ENCODE measurements at regions not wholly inside any gene's neighbourhood (a gene's known extent, or its start where the extent isn't known, plus 50 kb on each side); places are given as distances from the start of the nearest gene placed in this dataset.
A peak's percentile ranks its signal among the peaks of the same experiment; 100 is the strongest.

DNA sequence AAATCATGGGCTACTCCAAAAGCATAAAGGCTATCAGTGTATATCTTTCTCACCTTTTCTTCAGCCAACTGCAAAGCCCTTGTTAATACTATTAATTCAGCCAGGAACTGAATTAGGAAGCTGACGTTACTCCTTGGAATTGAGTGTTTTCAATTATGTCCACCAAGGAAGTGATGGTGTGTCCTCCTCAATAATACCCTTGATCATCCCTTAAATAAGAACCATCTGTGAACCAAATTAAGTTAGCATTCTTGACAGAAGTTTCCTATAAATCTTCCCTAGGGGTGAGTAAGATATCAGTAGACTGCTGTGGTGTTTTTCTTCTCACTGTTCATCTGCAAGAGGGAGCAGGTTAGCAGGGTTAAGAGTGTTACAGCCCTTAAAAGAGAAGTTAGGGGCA is 252.3 kb upstream of the AVPR1A start:
- peaks cover 0 to 2% of the 10 kb centered on the region in 2 donors for H3K4me1 ChIP-seq (ENCODE audit: control insufficient read depth in 1 of 2, insufficient read depth in 2 of 2, low read length in 2 of 2)
- intact Hi-C loops (cut with DNase I), result no loop called here
- H3K36me3 ChIP-seq (ENCODE audit: control insufficient read depth in 1 of 2, insufficient read depth in 2 of 2, low read length in 1 of 2), result no peaks in the 10 kb centered on the region
- DNase-seq (no peak), ATAC-seq (ENCODE audit: low FRiP score) (no peak)
- H3K27me3 ChIP-seq (ENCODE audit: control insufficient read depth in 1 of 2, insufficient read depth in 2 of 2, low read length in 1 of 2), result no peaks in the 10 kb centered on the region
- H3K4me3 ChIP-seq (ENCODE audit: low read length in 2 of 2), result no peak overlapping the region
- WGBS, 2 donors, result 22 to 84% methylated on average over 1 of the region's 1 CpG
- peaks cover 1% of the 10 kb centered on the region for H3K9me3 ChIP-seq (ENCODE audit: control insufficient read depth, low read length)
- H3K27ac ChIP-seq (ENCODE audit: low read depth in 1 of 2, low read length in 2 of 2), result no peak overlapping the region

DNA sequence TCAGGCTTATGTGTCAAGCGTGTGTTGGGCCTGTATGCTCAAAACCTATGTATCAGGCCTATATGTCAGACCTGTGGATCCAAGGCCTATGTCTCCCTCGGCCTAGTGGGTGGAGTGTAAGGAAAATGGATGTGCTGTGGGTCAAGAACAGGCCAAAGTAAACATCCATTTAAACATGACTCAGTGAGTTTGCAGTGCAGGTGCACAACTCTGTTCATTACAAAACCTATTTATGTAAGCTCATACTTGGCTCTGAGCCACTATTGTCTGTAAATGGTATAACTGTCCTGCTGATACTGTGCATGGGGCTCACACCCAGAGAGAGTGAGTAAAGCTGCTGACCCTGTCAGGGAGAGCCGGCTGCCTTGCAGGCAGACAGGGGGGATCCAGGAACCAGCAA is 249.7 kb upstream of the AVPR1A start:
- DNase-seq (no peak), ATAC-seq (ENCODE audit: low FRiP score) (peak; percentile 45)
- Histone ChIP-seq H3K9me3 (ENCODE audit: control insufficient read depth, low read length) (peaks cover 1% of the 10 kb centered on the region), H3K4me1 (ENCODE audit: control insufficient read depth in 1 of 2, insufficient read depth in 2 of 2, low read length in 2 of 2) (peaks cover 0 to 2% of the 10 kb centered on the region in 2 donors), H3K36me3 (ENCODE audit: control insufficient read depth in 1 of 2, insufficient read depth in 2 of 2, low read length in 1 of 2) (no peaks in the 10 kb centered on the region), H3K27me3 (ENCODE audit: control insufficient read depth in 1 of 2, insufficient read depth in 2 of 2, low read length in 1 of 2) (no peaks in the 10 kb centered on the region), H3K27ac (ENCODE audit: low read depth in 1 of 2, low read length in 2 of 2) (no peak overlapping the region), H3K4me3 (ENCODE audit: low read length in 2 of 2) (no peak overlapping the region)
- intact Hi-C loops (cut with DNase I), result no loop called here
- 46 to 65% methylated on average over 3 of the region's 3 CpGs for WGBS, 2 donors

DNA sequence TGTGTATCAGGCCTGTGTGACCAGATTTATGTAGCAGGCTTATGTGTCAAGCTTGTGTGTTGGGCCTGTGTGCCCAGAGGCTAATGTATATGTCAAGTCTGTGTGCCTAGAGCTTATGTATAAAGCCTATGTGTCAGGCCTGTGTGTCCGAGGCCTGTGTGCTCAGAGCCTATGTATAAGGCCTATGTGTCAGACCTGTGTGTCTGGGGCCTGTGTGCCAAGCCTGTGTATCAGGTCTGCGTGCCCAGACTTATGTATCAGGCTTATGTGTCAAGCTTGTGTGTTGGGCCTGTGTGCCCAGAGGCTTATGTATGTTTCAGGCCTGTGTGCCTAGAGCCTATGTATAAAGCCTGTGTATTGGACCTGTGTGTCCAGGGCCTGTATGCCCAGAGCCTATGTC is 249.3 kb upstream of the AVPR1A start:
- Histone ChIP-seq H3K4me3 (ENCODE audit: low read length in 2 of 2) (no peak overlapping the region), H3K36me3 (ENCODE audit: control insufficient read depth in 1 of 2, insufficient read depth in 2 of 2, low read length in 1 of 2) (no peaks in the 10 kb centered on the region), H3K9me3 (ENCODE audit: control insufficient read depth, low read length) (peaks cover 1% of the 10 kb centered on the region), H3K27ac (ENCODE audit: low read depth in 1 of 2, low read length in 2 of 2) (no peak overlapping the region), H3K27me3 (ENCODE audit: control insufficient read depth in 1 of 2, insufficient read depth in 2 of 2, low read length in 1 of 2) (no peaks in the 10 kb centered on the region), H3K4me1 (ENCODE audit: control insufficient read depth in 1 of 2, insufficient read depth in 2 of 2, low read length in 2 of 2) (peaks cover 0 to 2% of the 10 kb centered on the region in 2 donors)
- 94 to 96% methylated on average over 2 of the region's 2 CpGs for WGBS, 2 donors
- DNase-seq, result no peak
- intact Hi-C loops (cut with DNase I), result no loop called here
- peak; percentile 11 for ATAC-seq (ENCODE audit: low FRiP score)

DNA sequence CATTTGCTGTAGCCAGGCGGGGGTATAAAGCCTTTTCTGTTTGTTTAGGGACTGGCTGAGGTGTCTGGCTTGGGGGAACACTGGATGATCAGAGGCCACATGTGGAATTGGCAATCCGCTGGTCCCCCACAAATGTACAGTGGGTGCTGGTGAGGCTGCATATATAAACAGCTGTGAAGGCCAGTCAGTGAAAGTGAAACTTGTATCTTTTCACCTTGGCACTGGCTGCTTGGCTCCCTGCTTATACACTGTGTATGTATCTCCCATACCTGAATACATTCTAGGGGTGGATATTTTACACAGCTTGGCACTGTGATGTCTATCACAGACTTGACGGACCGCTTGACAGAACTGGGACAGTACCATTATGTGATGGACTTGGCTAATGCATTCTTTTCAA is 246.8 kb upstream of the AVPR1A start:
- no peak for DNase-seq
- Histone ChIP-seq H3K27ac (ENCODE audit: low read depth in 1 of 2, low read length in 2 of 2) (no peak overlapping the region), H3K36me3 (ENCODE audit: control insufficient read depth in 1 of 2, insufficient read depth in 2 of 2, low read length in 1 of 2) (no peaks in the 10 kb centered on the region), H3K4me3 (ENCODE audit: low read length in 2 of 2) (no peak overlapping the region), H3K9me3 (ENCODE audit: control insufficient read depth, low read length) (peaks cover 1% of the 10 kb centered on the region), H3K27me3 (ENCODE audit: control insufficient read depth in 1 of 2, insufficient read depth in 2 of 2, low read length in 1 of 2) (no peaks in the 10 kb centered on the region), H3K4me1 (ENCODE audit: control insufficient read depth in 1 of 2, insufficient read depth in 2 of 2, low read length in 2 of 2) (no peaks in the 10 kb centered on the region)
- 92 to 93% methylated on average over 4 of the region's 4 CpGs for WGBS, 2 donors
- no peak for ATAC-seq (ENCODE audit: low FRiP score)
- intact Hi-C loops (cut with DNase I), result no loop called here

DNA sequence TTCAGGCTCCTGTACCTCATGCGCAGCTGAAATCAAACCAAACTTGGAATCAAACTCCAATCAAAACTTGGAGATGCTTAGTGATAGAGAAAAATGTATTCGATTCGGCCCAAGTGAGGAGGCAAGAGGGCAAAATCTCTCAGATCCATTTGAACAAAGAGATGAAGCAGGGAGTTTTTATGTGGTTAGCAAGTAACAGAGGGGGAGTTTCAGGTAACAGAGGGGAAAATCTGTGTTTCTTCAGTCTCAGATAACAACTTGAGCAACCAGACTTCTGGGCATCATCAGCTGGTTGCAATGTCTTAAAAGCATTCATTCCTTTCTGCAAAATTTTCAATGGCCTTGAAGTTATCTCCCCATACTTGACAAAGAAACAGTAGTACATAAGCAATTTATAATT is 245.1 kb upstream of the AVPR1A start:
- no peaks in the 10 kb centered on the region for H3K4me1 ChIP-seq (ENCODE audit: control insufficient read depth in 1 of 2, insufficient read depth in 2 of 2, low read length in 2 of 2)
- DNase-seq (no peak), ATAC-seq (ENCODE audit: low FRiP score) (no peak)
- H3K9me3 ChIP-seq (ENCODE audit: control insufficient read depth, low read length), result peaks cover 1% of the 10 kb centered on the region
- intact Hi-C loops (cut with DNase I), result no loop called here
- 97 to 99% methylated on average over 3 of the region's 3 CpGs for WGBS, 2 donors
- no peaks in the 10 kb centered on the region for H3K36me3 ChIP-seq (ENCODE audit: control insufficient read depth in 1 of 2, insufficient read depth in 2 of 2, low read length in 1 of 2)
- H3K4me3 ChIP-seq (ENCODE audit: low read length in 2 of 2), result no peak overlapping the region
- no peak overlapping the region for H3K27ac ChIP-seq (ENCODE audit: low read depth in 1 of 2, low read length in 2 of 2)
- no peaks in the 10 kb centered on the region for H3K27me3 ChIP-seq (ENCODE audit: control insufficient read depth in 1 of 2, insufficient read depth in 2 of 2, low read length in 1 of 2)

DNA sequence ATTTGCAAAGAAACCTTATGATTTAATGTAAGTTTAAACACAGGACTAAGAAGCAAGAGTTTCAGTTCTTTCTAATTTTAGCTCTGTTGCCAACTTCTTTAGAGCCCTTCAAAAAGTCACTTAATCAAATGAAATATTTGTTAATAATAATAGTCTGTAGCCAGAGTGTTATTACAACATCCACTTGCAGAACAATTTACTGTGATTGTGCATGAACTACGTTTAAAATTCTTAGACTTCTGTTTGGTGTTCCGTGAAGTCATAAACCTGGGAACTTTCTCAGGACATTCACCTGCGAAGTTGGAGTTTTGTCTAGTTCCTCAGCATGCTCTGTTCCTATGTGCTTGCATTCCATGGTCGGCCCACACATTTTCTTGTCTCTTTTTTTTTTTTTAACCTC is 244.0 kb upstream of the AVPR1A start:
- DNase-seq (no peak), ATAC-seq (ENCODE audit: low FRiP score) (no peak)
- Histone ChIP-seq H3K27me3 (ENCODE audit: control insufficient read depth in 1 of 2, insufficient read depth in 2 of 2, low read length in 1 of 2) (no peaks in the 10 kb centered on the region), H3K27ac (ENCODE audit: low read depth in 1 of 2, low read length in 2 of 2) (no peak overlapping the region), H3K4me1 (ENCODE audit: control insufficient read depth in 1 of 2, insufficient read depth in 2 of 2, low read length in 2 of 2) (no peaks in the 10 kb centered on the region), H3K36me3 (ENCODE audit: control insufficient read depth in 1 of 2, insufficient read depth in 2 of 2, low read length in 1 of 2) (no peaks in the 10 kb centered on the region), H3K9me3 (ENCODE audit: control insufficient read depth, low read length) (peaks cover 1% of the 10 kb centered on the region), H3K4me3 (ENCODE audit: low read length in 2 of 2) (no peak overlapping the region)
- WGBS, 2 donors, result 23 to 40% methylated on average over 4 of the region's 4 CpGs
- intact Hi-C loops (cut with DNase I), result no loop called here

DNA sequence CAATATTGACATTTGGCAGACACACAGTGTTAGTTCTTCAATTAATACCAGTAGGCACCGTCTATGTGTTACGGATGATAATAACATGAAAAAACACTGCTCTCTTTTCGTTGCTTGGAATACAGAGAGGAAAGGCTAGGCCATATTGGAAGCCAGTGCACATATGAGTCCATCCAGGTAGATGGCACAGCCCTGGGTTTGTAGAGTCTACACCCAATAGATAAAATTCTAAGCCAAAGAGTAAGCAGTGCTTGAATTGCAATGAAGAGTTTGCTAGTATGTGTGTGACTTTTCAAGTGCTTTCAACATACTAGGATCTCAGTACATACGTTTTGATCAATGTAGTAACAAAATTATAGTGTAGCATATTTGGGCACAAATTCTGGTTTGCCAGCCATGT is 243.3 kb upstream of the AVPR1A start:
- intact Hi-C loops (cut with DNase I), result no loop called here
- H3K4me1 ChIP-seq (ENCODE audit: control insufficient read depth in 1 of 2, insufficient read depth in 2 of 2, low read length in 2 of 2), result no peaks in the 10 kb centered on the region
- WGBS, 2 donors, result 19 to 39% methylated on average over 4 of the region's 4 CpGs

DNA sequence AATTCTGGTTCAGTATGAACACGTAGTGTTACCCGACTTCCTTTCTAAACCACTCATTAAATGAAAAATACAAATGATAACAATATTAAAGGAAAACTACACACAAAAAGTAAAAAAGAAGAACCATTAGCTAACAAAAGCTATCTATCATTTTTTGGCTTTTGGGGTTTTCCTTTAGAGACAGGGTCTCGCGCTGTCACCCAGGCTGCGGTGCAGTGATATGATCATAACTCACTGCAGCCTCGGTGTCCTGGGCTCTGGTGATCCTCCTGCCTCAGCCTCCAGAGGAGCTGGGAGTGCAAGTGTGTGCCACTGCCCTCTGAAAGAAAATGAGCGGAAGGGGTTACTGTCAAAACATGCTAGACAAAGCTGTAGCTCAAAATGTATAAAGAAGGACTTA is 238.2 kb upstream of the AVPR1A start:
- Histone ChIP-seq H3K4me1 (ENCODE audit: control insufficient read depth in 1 of 2, insufficient read depth in 2 of 2, low read length in 2 of 2) (no peaks in the 10 kb centered on the region), H3K27me3 (ENCODE audit: control insufficient read depth in 1 of 2, insufficient read depth in 2 of 2, low read length in 1 of 2) (no peaks in the 10 kb centered on the region), H3K36me3 (ENCODE audit: control insufficient read depth in 1 of 2, insufficient read depth in 2 of 2, low read length in 1 of 2) (no peaks in the 10 kb centered on the region), H3K4me3 (ENCODE audit: low read length in 2 of 2) (no peak overlapping the region), H3K27ac (ENCODE audit: low read depth in 1 of 2, low read length in 2 of 2) (no peak overlapping the region), H3K9me3 (ENCODE audit: control insufficient read depth, low read length) (no peaks in the 10 kb centered on the region)
- intact Hi-C loops (cut with DNase I), result no loop called here
- ATAC-seq (ENCODE audit: low FRiP score) (no peak), DNase-seq (no peak)
- WGBS, 2 donors, result 87 to 91% methylated on average over 7 of the region's 7 CpGs

More for the DNA sequence above, 243.3 kb upstream of the AVPR1A start:
- no peaks in the 10 kb centered on the region for H3K36me3 ChIP-seq (ENCODE audit: control insufficient read depth in 1 of 2, insufficient read depth in 2 of 2, low read length in 1 of 2)
- ATAC-seq (ENCODE audit: low FRiP score) (no peak), DNase-seq (no peak)
- no peaks in the 10 kb centered on the region for H3K27me3 ChIP-seq (ENCODE audit: control insufficient read depth in 1 of 2, insufficient read depth in 2 of 2, low read length in 1 of 2)
- no peak overlapping the region for H3K4me3 ChIP-seq (ENCODE audit: low read length in 2 of 2)
- no peak overlapping the region for H3K27ac ChIP-seq (ENCODE audit: low read depth in 1 of 2, low read length in 2 of 2)
- peaks cover 1% of the 10 kb centered on the region for H3K9me3 ChIP-seq (ENCODE audit: control insufficient read depth, low read length)

DNA sequence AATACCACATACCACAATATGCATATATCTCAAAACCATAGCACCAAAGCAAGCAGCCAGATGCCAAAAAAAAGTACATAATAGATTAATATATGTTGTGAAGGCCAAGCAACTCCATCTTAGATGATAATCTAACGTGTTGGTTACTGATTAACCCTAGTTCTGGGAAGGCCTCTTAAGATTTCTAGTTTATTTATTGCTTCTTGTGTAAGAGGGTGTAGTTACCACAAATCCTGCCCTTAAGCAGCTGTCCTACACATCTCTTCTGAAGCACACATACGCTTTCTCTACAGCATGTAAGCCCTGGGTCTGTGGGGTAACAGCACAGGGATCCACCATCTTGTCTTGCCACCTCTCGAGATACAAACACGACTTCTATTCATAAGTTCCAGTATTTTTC is 236.8 kb upstream of the AVPR1A start:
- DNase-seq, result no peak
- no peak for ATAC-seq (ENCODE audit: low FRiP score)
- Histone ChIP-seq H3K36me3 (ENCODE audit: control insufficient read depth in 1 of 2, insufficient read depth in 2 of 2, low read length in 1 of 2) (no peaks in the 10 kb centered on the region), H3K4me1 (ENCODE audit: control insufficient read depth in 1 of 2, insufficient read depth in 2 of 2, low read length in 2 of 2) (no peaks in the 10 kb centered on the region), H3K27ac (ENCODE audit: low read depth in 1 of 2, low read length in 2 of 2) (no peak overlapping the region), H3K27me3 (ENCODE audit: control insufficient read depth in 1 of 2, insufficient read depth in 2 of 2, low read length in 1 of 2) (no peaks in the 10 kb centered on the region), H3K9me3 (ENCODE audit: control insufficient read depth, low read length) (no peaks in the 10 kb centered on the region), H3K4me3 (ENCODE audit: low read length in 2 of 2) (no peak overlapping the region)
- 85 to 87% methylated on average over 4 of the region's 4 CpGs for WGBS, 2 donors
- intact Hi-C loops (cut with DNase I), result no loop called here

Data from aorta (tissue), 5 donors.